WI38 (cell line): ENCODE measurements at regions not wholly inside any gene's neighbourhood (a gene's known extent, or its start where the extent isn't known, plus 50 kb on each side); places are given as distances from the start of the nearest gene placed in this dataset.

Experiments used
- H3K4me3 ChIP-seq: 2 replicates; pipeline ENCODE4 v1.5.1; 2011; ENCODE audit warnings: low read depth, mild to moderate bottlenecking, control low read depth, low read length
- CTCF ChIP-seq: IDR thresholded peaks from 2 replicates; pipeline ENCODE4 v1.5.1; 2012; ENCODE audit warnings: low read depth, mild to moderate bottlenecking, control low read depth, low read length

- no peak overlapping the region for H3K4me3 ChIP-seq
- TF ChIP-seq CTCF, result no peak
Measured at GRCh38 chr14:97582022-97582421, 784.8 kb downstream of the VRK1 start.

GRCh38 chr14:97584528-97584927 lies 787.3 kb downstream of the VRK1 start:
- no peak for TF ChIP-seq CTCF
- H3K4me3 ChIP-seq, result no peak overlapping the region

- no peak overlapping the region for H3K4me3 ChIP-seq
- no peak for TF ChIP-seq CTCF
Measured at GRCh38 chr14:97592341-97592980, 795.3 kb downstream of the VRK1 start.

GRCh38 chr14:97594306-97594705 lies 797.1 kb downstream of the VRK1 start:
- no peak overlapping the region for H3K4me3 ChIP-seq
- no peak for TF ChIP-seq CTCF

- H3K4me3 ChIP-seq, result no peak overlapping the region
- no peak for TF ChIP-seq CTCF
Measured at GRCh38 chr14:97602438-97603117, 805.4 kb downstream of the VRK1 start.

- no peak overlapping the region for H3K4me3 ChIP-seq
- TF ChIP-seq CTCF, result no peak
Measured at GRCh38 chr14:97603201-97603600, 806.0 kb downstream of the VRK1 start.

GRCh38 chr14:97604731-97605130 lies 807.5 kb downstream of the VRK1 start:
- H3K4me3 ChIP-seq, result no peak overlapping the region
- no peak for TF ChIP-seq CTCF
